B cell (primary cell): ENCODE measurements at regions not wholly inside any gene's neighbourhood (a gene's known extent, or its start where the extent isn't known, plus 50 kb on each side); places are given as distances from the start of the nearest gene placed in this dataset.

Experiments
- ATAC-seq: fragments of 200-7000 bp; cut with Tn5 transposase; one replicate; pipeline ENCODE4 v1.10.0; 2021; ENCODE audit warnings: low read depth, mild to moderate bottlenecking, moderate number of reproducible peaks, moderate library complexity
- CTCF ChIA-PET: fragments of 350-600 bp; sonication (Branson Sonifier 250); formaldehyde crosslinking; loops from one replicate; lab custom pipeline; 2021; ENCODE audit warnings: antibody characterized with exemption, inconsistent platforms; lab: Charles Lee
- POLR2A ChIA-PET: fragments of 350-600 bp; sonication (Branson Sonifier 250); formaldehyde crosslinking; loops from one replicate; lab custom pipeline; 2021; ENCODE audit warnings: antibody characterized with exemption; lab: Charles Lee
- DNase-seq: peaks from one replicate; pipeline ENCODE4 v3.0.0; 2013
- H2AFZ ChIP-seq: 2 replicates; pipeline ENCODE4 v1.6.1; 2012; ENCODE audit warnings: mild to moderate bottlenecking, low read depth, low read length; ENCODE audit not compliant: insufficient read depth, poor library complexity, severe bottlenecking
- H3K27ac ChIP-seq, 2 donors: 1 replicate in 1 of 2; 2 replicates in 1 of 2; pipeline ENCODE4 v1.5.1; 2012 to 2013; ENCODE audit warnings: low read length in 2 of 2, mild to moderate bottlenecking in 2 of 2, moderate library complexity in 1 of 2
- H3K27me3 ChIP-seq, 4 experiments: fragments of 200-600 bp in 1 of 4; sonication (generic) in 1 of 4; replicated peaks in 1 of 4; 1 replicate in 2 of 4; 2 replicates in 2 of 4; pipeline versions ENCODE4 v1.6.1 to v1.7.0; 2013 to 2016; ENCODE audit warnings: low read length in 3 of 4, mild to moderate bottlenecking in 2 of 4, mixed read lengths in 1 of 4, moderate library complexity in 1 of 4; ENCODE audit not compliant: insufficient read depth in 4 of 4, control insufficient read depth in 3 of 4; ENCODE audit errors: control extremely low read depth in 1 of 4
- H3K36me3 ChIP-seq, 2 experiments: replicated peaks in 1 of 2; 1 replicate in 1 of 2; 2 replicates in 1 of 2; pipeline versions ENCODE4 v1.6.1 to v1.7.1; 2013; ENCODE audit warnings: low read length in 1 of 2; ENCODE audit not compliant: insufficient read depth in 2 of 2, control insufficient read depth in 1 of 2; ENCODE audit errors: control extremely low read depth in 1 of 2, extremely low read depth in 1 of 2
- H3K4me1 ChIP-seq, 2 donors: fragments of 200-600 bp in 1 of 2; sonication (generic) in 1 of 2; 1 replicate in 1 of 2; 2 replicates in 1 of 2; pipeline versions ENCODE4 v1.5.1 to v1.6.1; 2013 to 2017; ENCODE audit warnings: low read length in 2 of 2; ENCODE audit not compliant: control insufficient read depth in 2 of 2, insufficient read depth in 2 of 2
- H3K4me2 ChIP-seq: replicated peaks from 2 replicates; pipeline ENCODE3; 2012; ENCODE audit warnings: mild to moderate bottlenecking, low read depth, low read length; ENCODE audit not compliant: poor library complexity, severe bottlenecking
- H3K4me3 ChIP-seq, 5 experiments: fragments of 200-600 bp in 1 of 5; sonication (generic) in 1 of 5; 1 replicate in 3 of 5; 2 replicates in 2 of 5; pipeline versions ENCODE4 v1.5.1 to v1.7.0; 2011 to 2016; ENCODE audit warnings: low read length in 4 of 5, mild to moderate bottlenecking in 4 of 5, low read depth in 2 of 5, control low read depth in 1 of 5, moderate library complexity in 1 of 5; ENCODE audit not compliant: insufficient read depth in 1 of 5; ENCODE audit errors: control extremely low read depth in 1 of 5, extremely low read depth in 1 of 5
- H3K79me2 ChIP-seq: fragments of 200-600 bp; sonication (generic); one replicate; pipeline ENCODE4 v1.6.0; 2016; ENCODE audit warnings: low read length; ENCODE audit not compliant: control insufficient read depth, insufficient read depth
- H3K9ac ChIP-seq: fragments of 200-600 bp; sonication (generic); 2 replicates; pipeline ENCODE4 v1.6.1; 2017; ENCODE audit warnings: mild to moderate bottlenecking, low read length, moderate library complexity
- H3K9me3 ChIP-seq, 3 donors: one replicate each; pipeline versions ENCODE4 v1.6.1 to v1.7.1; 2013; ENCODE audit warnings: low read length in 2 of 3; ENCODE audit not compliant: control insufficient read depth in 2 of 3, insufficient read depth in 1 of 3; ENCODE audit errors: control extremely low read depth in 1 of 3
- H4K20me1 ChIP-seq: 2 replicates; pipeline ENCODE4 v1.6.0; 2012; ENCODE audit warnings: mild to moderate bottlenecking, low read length; ENCODE audit not compliant: insufficient read depth, control insufficient read depth, poor library complexity, severe bottlenecking
- H3K27ac Mint-ChIP-seq: one replicate; pipeline ENCODE4 v1.8.0; 2021; ENCODE audit warnings: mixed read lengths
- H3K27me3 Mint-ChIP-seq: one replicate; pipeline ENCODE4 v1.8.0; 2021; ENCODE audit warnings: mixed read lengths
- H3K4me1 Mint-ChIP-seq: one replicate; pipeline ENCODE4 v1.8.0; 2021; ENCODE audit warnings: mixed read lengths
- H3K4me3 Mint-ChIP-seq: one replicate; pipeline ENCODE4 v1.8.0; 2021; ENCODE audit warnings: mixed read lengths
- H3K9me3 Mint-ChIP-seq: one replicate; pipeline ENCODE4 v1.8.0; 2022; ENCODE audit warnings: mixed read lengths; ENCODE audit not compliant: insufficient read depth
- EZH2 ChIP-seq: IDR thresholded peaks from 2 replicates; pipeline ENCODE4 v1.6.1; 2012; ENCODE audit warnings: borderline replicate concordance, low read depth, mild to moderate bottlenecking, moderate library complexity, low read length; ENCODE audit not compliant: insufficient read depth, poor library complexity, severe bottlenecking
- WGBS: methylation state at CpG from one replicate; pipeline ENCODE4 v1.1.5; 2013; ENCODE audit warnings: missing lambda C conversion rate; ENCODE audit not compliant: insufficient coverage; 5-methylcytosine and 5-hydroxymethylcytosine counted together
- intact Hi-C: fragments of 100-400 bp; cut with micrococcal nuclease; formaldehyde crosslinking; loops from one replicate; pipeline ENCODE4 v1.10.0; 2022
- TF ChIP-seq, protein P1 (sequence below): fragments of 200-600 bp; IDR thresholded peaks from one replicate; pipeline ENCODE4 v1.8.0; 2022; ENCODE audit warnings: antibody characterized with exemption, mild to moderate bottlenecking

DNA sequence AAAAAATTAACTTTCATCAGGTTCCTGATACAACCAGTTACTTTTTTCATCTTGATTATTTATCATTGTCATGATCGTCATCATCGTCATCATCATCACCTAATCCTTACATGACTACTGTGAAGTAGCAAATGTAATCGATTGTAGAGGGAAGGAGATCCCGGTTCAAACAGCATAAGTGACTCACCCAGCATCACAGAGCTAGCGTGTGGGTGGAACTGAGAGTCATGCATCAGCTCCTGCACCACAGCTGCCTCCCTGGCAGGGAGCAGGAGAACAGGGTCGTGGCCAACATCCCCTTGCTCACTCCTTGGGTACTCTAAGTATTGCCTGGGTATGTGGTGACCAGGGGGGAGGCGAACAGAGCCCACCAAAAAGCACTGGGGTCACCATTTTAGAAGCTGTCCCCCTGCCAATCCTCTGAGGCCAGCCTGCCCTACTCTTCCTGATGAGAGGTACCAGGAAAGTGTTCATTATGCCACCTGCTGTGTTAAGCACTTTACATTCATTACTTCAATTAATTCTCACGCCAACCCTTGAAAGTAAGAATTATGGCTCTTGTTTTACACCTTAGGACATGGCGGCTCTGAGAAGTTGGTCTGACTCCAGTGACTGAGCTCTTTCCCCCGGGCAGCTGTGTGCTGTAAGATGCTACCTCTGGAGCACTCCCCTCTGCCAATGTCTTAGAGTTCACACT is 425.2 kb downstream of the CD83 start:
- Histone ChIP-seq H3K4me3 (no peak overlapping the region), H3K4me1 (peaks cover 19 to 22% of the 10 kb centered on the region in 2 donors), H3K9ac (no peak overlapping the region), H3K27ac (no peak overlapping the region), H3K36me3 (no peaks in the 10 kb centered on the region), H3K9me3 (no peaks in the 10 kb centered on the region), H3K79me2 (no peaks in the 10 kb centered on the region), H3K4me2 (peak overlapping the region; percentile 25), H3K27me3 (no peaks in the 10 kb centered on the region), H2AFZ (no peak overlapping the region), H4K20me1 (no peaks in the 10 kb centered on the region)
- H3K27ac Mint-ChIP-seq, result peak overlapping the region; percentile 69
- WGBS, result 96% methylated on average over 3 of the region's 10 CpGs
- peak overlapping the region; percentile 52 for H3K4me3 Mint-ChIP-seq
- DNase-seq (peak; percentile 63), ATAC-seq (peak; percentile 97)
- H3K27me3 Mint-ChIP-seq, result no peaks in the 10 kb centered on the region
- H3K9me3 Mint-ChIP-seq, result no peaks in the 10 kb centered on the region
- POLR2A ChIA-PET, result no interaction called here
- TF ChIP-seq, protein P1, sequence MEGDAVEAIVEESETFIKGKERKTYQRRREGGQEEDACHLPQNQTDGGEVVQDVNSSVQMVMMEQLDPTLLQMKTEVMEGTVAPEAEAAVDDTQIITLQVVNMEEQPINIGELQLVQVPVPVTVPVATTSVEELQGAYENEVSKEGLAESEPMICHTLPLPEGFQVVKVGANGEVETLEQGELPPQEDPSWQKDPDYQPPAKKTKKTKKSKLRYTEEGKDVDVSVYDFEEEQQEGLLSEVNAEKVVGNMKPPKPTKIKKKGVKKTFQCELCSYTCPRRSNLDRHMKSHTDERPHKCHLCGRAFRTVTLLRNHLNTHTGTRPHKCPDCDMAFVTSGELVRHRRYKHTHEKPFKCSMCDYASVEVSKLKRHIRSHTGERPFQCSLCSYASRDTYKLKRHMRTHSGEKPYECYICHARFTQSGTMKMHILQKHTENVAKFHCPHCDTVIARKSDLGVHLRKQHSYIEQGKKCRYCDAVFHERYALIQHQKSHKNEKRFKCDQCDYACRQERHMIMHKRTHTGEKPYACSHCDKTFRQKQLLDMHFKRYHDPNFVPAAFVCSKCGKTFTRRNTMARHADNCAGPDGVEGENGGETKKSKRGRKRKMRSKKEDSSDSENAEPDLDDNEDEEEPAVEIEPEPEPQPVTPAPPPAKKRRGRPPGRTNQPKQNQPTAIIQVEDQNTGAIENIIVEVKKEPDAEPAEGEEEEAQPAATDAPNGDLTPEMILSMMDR, result no peak
- no peak for TF ChIP-seq EZH2
- intact Hi-C loops, result no loop called here
- H3K4me1 Mint-ChIP-seq, result peaks cover 35% of the 10 kb centered on the region
- CTCF ChIA-PET, result interaction anchor here (1.0 kb wide), 1 partner anchor 9 kb away, joined by 3 read pairs; no protein-coding TSS in a partner anchor

DNA sequence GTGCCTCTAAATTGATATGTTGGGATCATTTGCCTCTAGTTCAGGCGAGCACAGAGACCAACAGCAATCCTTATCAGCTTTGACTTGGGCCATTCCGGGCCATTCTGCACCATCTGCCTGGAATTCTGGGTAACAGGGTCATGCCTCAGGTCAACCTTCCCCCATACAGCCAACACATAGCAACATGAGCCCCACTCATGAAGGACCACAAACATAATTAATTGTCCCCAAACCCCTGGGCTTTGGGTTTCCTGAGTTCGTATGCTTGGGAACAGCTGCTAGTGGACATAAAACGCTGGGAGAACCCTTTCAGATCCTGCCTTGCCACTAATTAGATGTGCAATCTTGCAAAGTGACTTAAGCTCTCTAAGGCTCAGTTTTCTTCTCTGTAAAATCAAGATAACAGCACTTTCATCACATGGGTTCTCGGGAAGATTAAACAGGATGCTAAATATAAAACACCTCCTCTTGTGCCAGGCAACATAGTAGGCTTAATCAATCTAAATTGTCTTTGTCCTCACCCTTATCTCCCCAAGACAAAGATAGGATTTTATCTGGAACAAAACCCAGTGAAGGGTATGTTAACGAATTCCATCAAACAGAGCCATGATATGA is 426.5 kb downstream of the CD83 start:
- DNase-seq (no peak), ATAC-seq (no peak)
- CTCF ChIA-PET, result interaction anchor here (0.9 kb wide), 1 partner anchor 19 kb away, joined by 3 read pairs; no protein-coding TSS in a partner anchor
- intact Hi-C loops, result no loop called here
- Histone ChIP-seq H3K36me3 (no peaks in the 10 kb centered on the region), H3K9ac (no peak overlapping the region), H3K27me3 (no peaks in the 10 kb centered on the region), H3K27ac (no peak overlapping the region), H4K20me1 (no peaks in the 10 kb centered on the region), H3K4me1 (peaks cover 19 to 22% of the 10 kb centered on the region in 2 donors), H2AFZ (no peak overlapping the region), H3K4me3 (no peak overlapping the region), H3K4me2 (no peak overlapping the region), H3K79me2 (no peaks in the 10 kb centered on the region), H3K9me3 (no peaks in the 10 kb centered on the region)
- WGBS, result 68% methylated on average over 4 of the region's 6 CpGs
- Mint-ChIP-seq H3K27me3 (no peaks in the 10 kb centered on the region), H3K9me3 (no peaks in the 10 kb centered on the region), H3K4me1 (peaks cover 35% of the 10 kb centered on the region), H3K27ac (no peak overlapping the region), H3K4me3 (no peak overlapping the region)
- POLR2A ChIA-PET, result no interaction called here
- TF ChIP-seq, protein P1, result no peak
- no peak for TF ChIP-seq EZH2
